PFSK-1 (cell line): ENCODE measurements at regions not wholly inside any gene's neighbourhood (a gene's known extent, or its start where the extent isn't known, plus 50 kb on each side); places are given as distances from the start of the nearest gene placed in this dataset.

Source experiments
- POLR2AphosphoS5 ChIP-seq: IDR thresholded peaks from 2 replicates; pipeline ENCODE4 v1.6.1; 2012; ENCODE audit warnings: low read depth, mild to moderate bottlenecking, control low read depth, low read length, moderate library complexity
- TAF1 ChIP-seq: IDR thresholded peaks from 2 replicates; pipeline ENCODE4 v1.6.1; 2012; ENCODE audit warnings: low read length, control low read depth, borderline replicate concordance; ENCODE audit not compliant: insufficient read depth

DNA sequence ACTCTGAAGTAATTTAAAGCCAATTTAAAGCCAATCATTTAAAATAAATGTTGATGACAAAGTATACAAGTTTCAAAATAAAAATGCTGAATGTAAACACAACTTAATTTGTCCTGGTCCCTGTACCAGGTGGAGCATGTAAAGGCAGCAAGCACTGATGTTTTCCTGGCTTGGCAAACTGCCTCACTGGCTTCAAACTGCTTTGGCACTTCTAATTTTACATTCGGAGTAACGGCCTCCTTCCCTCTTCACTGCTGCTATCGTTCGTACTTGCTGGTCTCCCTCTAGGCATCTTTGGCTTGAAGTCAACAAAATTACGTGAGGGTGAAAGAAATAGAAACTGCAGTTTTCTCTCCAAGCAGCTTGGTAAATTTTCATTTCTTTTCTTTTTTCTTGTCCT, 287.9 kb downstream of the LTN1 start:
- no peak for TF ChIP-seq TAF1
- TF ChIP-seq POLR2AphosphoS5, result no peak
